HEK293 (cell line): ENCODE measurements at regions not wholly inside any gene's neighbourhood (a gene's known extent, or its start where the extent isn't known, plus 50 kb on each side); places are given as distances from the start of the nearest gene placed in this dataset.

Source experiments
- CTCF ChIA-PET: fragments of 350-600 bp; formaldehyde crosslinking; extraction: SDS; loops from one replicate; lab custom pipeline; 2021; ENCODE audit warnings: antibody characterized with exemption; lab: Yijun Ruan, JAX
- POLR2A ChIA-PET: fragments of 300-600 bp; formaldehyde crosslinking; extraction: SDS; loops from one replicate; lab custom pipeline; 2020; ENCODE audit warnings: antibody characterized with exemption, inconsistent platforms; lab: Yijun Ruan, JAX
- H3K27ac ChIP-seq: fragments of 200-500 bp; sonication (Bioruptor generic); 2 replicates; pipeline ENCODE4 v1.5.1; 2014; ENCODE audit warnings: low read depth, low read length, control low read depth, inconsistent platforms; ENCODE audit errors: extremely low read depth
- H3K36me3 ChIP-seq, 2 experiments: fragments of 200-500 bp in 1 of 2; sonication (Bioruptor generic) in 1 of 2; 1 replicate in 1 of 2; 2 replicates in 1 of 2; pipeline ENCODE4 v1.5.1; 2014 to 2017; ENCODE audit warnings: inconsistent platforms in 2 of 2, low read length in 2 of 2; ENCODE audit not compliant: control insufficient read depth in 2 of 2, insufficient read depth in 1 of 2
- H3K4me1 ChIP-seq: fragments of 200-500 bp; sonication (Bioruptor generic); 2 replicates; pipeline ENCODE4 v1.5.1; 2014; ENCODE audit warnings: mild to moderate bottlenecking, low read length, inconsistent platforms; ENCODE audit not compliant: control insufficient read depth, insufficient read depth
- H3K4me3 ChIP-seq: 2 replicates; pipeline ENCODE4 v1.5.1; 2011; ENCODE audit warnings: low read depth, mild to moderate bottlenecking, control low read depth, low read length, moderate library complexity
- H3K9me3 ChIP-seq: fragments of 200-500 bp; sonication (Bioruptor generic); 2 replicates; pipeline ENCODE4 v1.5.1; 2014; ENCODE audit warnings: low read depth, low read length, inconsistent platforms; ENCODE audit not compliant: control insufficient read depth, insufficient read depth
- GLIS1 ChIP-seq: fragments of 450-650 bp; formaldehyde crosslinking; IDR thresholded peaks from 2 replicates; pipeline ENCODE4 v1.5.1; 2016; ENCODE audit warnings: missing biosample characterization, missing genetic modification characterization
- HIC1 ChIP-seq: fragments of 450-650 bp; formaldehyde crosslinking; IDR thresholded peaks from 2 replicates; pipeline ENCODE4 v1.5.1; 2016; ENCODE audit warnings: missing biosample characterization, missing genetic modification characterization
- OVOL3 ChIP-seq: fragments of 450-650 bp; formaldehyde crosslinking; IDR thresholded peaks from 2 replicates; pipeline ENCODE4 v1.5.1; 2016; ENCODE audit warnings: missing biosample characterization, missing genetic modification characterization
- SP7 ChIP-seq: fragments of 450-650 bp; formaldehyde crosslinking; IDR thresholded peaks from 2 replicates; pipeline ENCODE4 v1.5.1; 2016; ENCODE audit warnings: missing biosample characterization, missing genetic modification characterization
- TRIM28 ChIP-seq: IDR thresholded peaks from 2 replicates; pipeline ENCODE4 v1.6.1; 2011; ENCODE audit warnings: low read length, control low read depth, borderline replicate concordance
- ZBTB26 ChIP-seq: fragments of 450-650 bp; formaldehyde crosslinking; optimal IDR thresholded peaks from 2 replicates; pipeline ENCODE3; 2016; ENCODE audit warnings: missing biosample characterization, mild to moderate bottlenecking, missing genetic modification characterization
- ZNF10 ChIP-seq: fragments of 450-650 bp; formaldehyde crosslinking; IDR thresholded peaks from 2 replicates; pipeline ENCODE4 v1.5.1; 2017; ENCODE audit warnings: missing biosample characterization, missing genetic modification characterization
- ZNF157 ChIP-seq: fragments of 450-650 bp; formaldehyde crosslinking; IDR thresholded peaks from 2 replicates; pipeline ENCODE4 v1.5.1; 2016; ENCODE audit warnings: missing biosample characterization, missing genetic modification characterization
- ZNF202 ChIP-seq: fragments of 450-650 bp; formaldehyde crosslinking; IDR thresholded peaks from 2 replicates; pipeline ENCODE4 v1.5.1; 2016; ENCODE audit warnings: missing biosample characterization, missing genetic modification characterization, borderline replicate concordance
- ZNF274 ChIP-seq, 2 experiments: fragments of 200-500 bp in 1 of 2; fragments of 450-650 bp in 1 of 2; sonication (Bioruptor generic) in 1 of 2; formaldehyde crosslinking in 1 of 2; IDR thresholded peaks; 2 replicates each; pipeline versions ENCODE4 v1.5.1 to v1.6.1; 2014 to 2016; ENCODE audit warnings: borderline replicate concordance in 1 of 2, inconsistent platforms in 1 of 2, low read length in 1 of 2, missing biosample characterization in 1 of 2, missing genetic modification characterization in 1 of 2
- ZNF423 ChIP-seq: fragments of 450-650 bp; formaldehyde crosslinking; IDR thresholded peaks from 2 replicates; pipeline ENCODE4 v1.5.1; 2016; ENCODE audit warnings: missing biosample characterization, missing genetic modification characterization
- ZNF530 ChIP-seq: fragments of 450-650 bp; formaldehyde crosslinking; IDR thresholded peaks from 2 replicates; pipeline ENCODE4 v1.5.1; 2016; ENCODE audit warnings: low read depth, missing biosample characterization, missing genetic modification characterization
- ZNF560 ChIP-seq: fragments of 450-650 bp; formaldehyde crosslinking; IDR thresholded peaks from 2 replicates; pipeline ENCODE4 v1.5.1; 2017; ENCODE audit warnings: missing biosample characterization, missing genetic modification characterization, borderline replicate concordance
- ZNF623 ChIP-seq: fragments of 450-650 bp; formaldehyde crosslinking; IDR thresholded peaks from 2 replicates; pipeline ENCODE4 v1.5.1; 2016; ENCODE audit warnings: missing biosample characterization, missing genetic modification characterization
- ZNF654 ChIP-seq: fragments of 450-650 bp; formaldehyde crosslinking; IDR thresholded peaks from 2 replicates; pipeline ENCODE4 v1.5.1; 2016; ENCODE audit warnings: low read depth, missing biosample characterization, missing genetic modification characterization
- ZNF660 ChIP-seq: fragments of 450-650 bp; IDR thresholded peaks from 2 replicates; pipeline ENCODE4 v1.5.1; 2018; ENCODE audit warnings: missing biosample characterization, mild to moderate bottlenecking, missing genetic modification characterization
- ZNF837 ChIP-seq: fragments of 450-650 bp; formaldehyde crosslinking; IDR thresholded peaks from 2 replicates; pipeline ENCODE4 v1.5.1; 2016; ENCODE audit warnings: missing biosample characterization, missing genetic modification characterization
- ZXDB ChIP-seq: fragments of 450-650 bp; formaldehyde crosslinking; IDR thresholded peaks from 2 replicates; pipeline ENCODE4 v1.5.1; 2016; ENCODE audit warnings: missing biosample characterization, missing genetic modification characterization
- TF ChIP-seq, protein P1 (sequence below): fragments of 450-650 bp; formaldehyde crosslinking; IDR thresholded peaks from 2 replicates; pipeline ENCODE4 v1.5.1; 2016; ENCODE audit warnings: missing biosample characterization, missing genetic modification characterization
- TF ChIP-seq, protein P2 (sequence below): fragments of 450-650 bp; IDR thresholded peaks from 2 replicates; pipeline ENCODE4 v1.5.1; 2018; ENCODE audit warnings: missing biosample characterization, missing genetic modification characterization

DNA sequence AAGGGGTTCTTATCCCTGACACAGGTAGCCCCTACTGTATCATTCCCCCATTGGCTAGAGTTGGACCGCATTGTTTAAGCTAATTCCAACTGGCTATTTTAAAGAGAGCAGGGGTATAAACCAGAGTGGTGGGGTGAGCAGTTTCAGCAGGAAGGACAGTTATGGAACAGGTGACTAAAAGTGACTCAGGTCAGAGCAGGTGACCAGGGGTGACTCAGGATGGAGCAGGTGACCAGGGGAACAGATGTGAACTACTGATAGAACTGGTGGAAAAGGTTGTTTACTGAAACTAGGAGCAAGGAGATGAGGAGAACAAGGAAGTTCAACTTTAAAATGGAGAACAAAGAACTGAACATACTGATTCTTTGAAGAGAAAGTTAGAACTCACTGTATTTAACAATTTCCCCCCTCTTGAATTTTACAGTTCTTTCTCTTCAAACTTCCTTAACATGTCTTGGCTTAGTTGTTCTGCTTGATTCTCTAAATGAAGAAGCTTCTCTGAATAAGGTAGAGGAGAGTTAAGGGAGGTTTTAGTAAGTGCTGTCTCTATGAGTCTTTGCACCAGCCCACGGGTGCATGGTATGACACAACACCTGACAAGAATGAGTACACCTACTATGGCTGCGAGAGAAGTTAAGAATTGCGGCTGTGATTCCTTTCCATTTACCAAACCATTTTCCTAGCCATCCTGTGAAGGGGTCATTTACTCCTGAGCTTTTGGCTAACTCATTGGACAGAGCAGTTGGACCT is 83.4 kb upstream of the WNT7A start:
- Histone ChIP-seq H3K36me3 (no peaks in the 10 kb centered on the region), H3K9me3 (no peaks in the 10 kb centered on the region), H3K27ac (no peak overlapping the region), H3K4me3 (no peak overlapping the region), H3K4me1 (no peaks in the 10 kb centered on the region)
- TF ChIP-seq HIC1 (tag by site-specific recombination) (no peak), ZXDB (no peak), ZBTB26 (tag by site-specific recombination) (no peak), ZNF623 (tag by site-specific recombination) (no peak), OVOL3 (tag by site-specific recombination) (no peak), SP7 (no peak), ZNF274 (IDR thresholded peaks at IDR 0.05; ENCODE audit: low read length) (no peak), ZNF274 (tag by site-specific recombination; IDR thresholded peaks at IDR 0.05; ENCODE audit: borderline replicate concordance) (no peak), ZNF660 (no peak)
- ChIA-PET POLR2A (no interaction called here), CTCF (no interaction called here)

DNA sequence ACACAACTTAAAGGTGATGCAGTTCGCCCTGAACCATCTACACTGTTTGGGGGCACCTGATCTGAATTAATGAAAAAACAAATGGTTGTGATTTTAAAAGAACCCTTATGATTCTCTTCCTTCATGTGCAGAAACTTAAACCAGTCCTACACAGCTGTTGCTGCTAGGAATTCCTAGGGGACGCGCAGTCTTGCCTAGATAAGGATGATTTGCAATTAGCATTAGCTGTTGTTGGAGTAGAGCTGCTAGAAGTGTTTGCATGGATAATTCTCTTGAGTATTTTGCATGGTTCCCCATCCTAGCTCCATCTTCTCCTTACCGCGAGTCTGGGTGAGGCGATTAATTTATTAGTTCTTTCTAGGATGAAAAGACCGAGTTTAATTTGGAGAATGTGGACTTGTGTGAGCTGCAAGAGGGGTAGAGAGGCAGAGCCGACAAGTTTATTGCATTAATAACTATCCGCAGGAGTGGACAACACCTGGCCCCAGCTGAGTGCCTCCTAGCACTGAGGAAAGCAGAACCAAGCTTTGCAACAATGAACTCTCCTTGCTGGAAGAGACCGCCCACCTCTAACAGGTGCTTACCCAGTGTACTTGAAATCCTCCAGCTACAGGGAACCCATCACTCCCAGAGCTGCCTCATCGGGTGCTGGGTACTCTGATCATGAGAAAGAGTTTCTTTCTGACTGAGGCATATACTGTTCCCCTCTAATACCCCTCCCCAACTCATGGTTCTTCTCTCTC is 75.0 kb upstream of the WNT7A start:
- Histone ChIP-seq H3K4me1 (no peaks in the 10 kb centered on the region), H3K36me3 (no peaks in the 10 kb centered on the region), H3K4me3 (no peak overlapping the region), H3K9me3 (no peaks in the 10 kb centered on the region), H3K27ac (no peak overlapping the region)
- CTCF ChIA-PET, result no interaction called here
- POLR2A ChIA-PET, result no interaction called here
- TF ChIP-seq GLIS1 (tag by site-specific recombination) (no peak), ZNF10 (tag by site-specific recombination) (no peak), ZNF530 (no peak), ZNF623 (tag by site-specific recombination) (no peak), ZNF202 (tag by site-specific recombination) (no peak), ZNF423 (tag by site-specific recombination) (no peak), TRIM28 (no peak), ZNF654 (tag by site-specific recombination) (no peak), ZNF837 (tag by site-specific recombination) (no peak), ZNF560 (tag by site-specific recombination) (no peak), ZNF157 (tag by site-specific recombination) (no peak)
- TF ChIP-seq, protein P1, sequence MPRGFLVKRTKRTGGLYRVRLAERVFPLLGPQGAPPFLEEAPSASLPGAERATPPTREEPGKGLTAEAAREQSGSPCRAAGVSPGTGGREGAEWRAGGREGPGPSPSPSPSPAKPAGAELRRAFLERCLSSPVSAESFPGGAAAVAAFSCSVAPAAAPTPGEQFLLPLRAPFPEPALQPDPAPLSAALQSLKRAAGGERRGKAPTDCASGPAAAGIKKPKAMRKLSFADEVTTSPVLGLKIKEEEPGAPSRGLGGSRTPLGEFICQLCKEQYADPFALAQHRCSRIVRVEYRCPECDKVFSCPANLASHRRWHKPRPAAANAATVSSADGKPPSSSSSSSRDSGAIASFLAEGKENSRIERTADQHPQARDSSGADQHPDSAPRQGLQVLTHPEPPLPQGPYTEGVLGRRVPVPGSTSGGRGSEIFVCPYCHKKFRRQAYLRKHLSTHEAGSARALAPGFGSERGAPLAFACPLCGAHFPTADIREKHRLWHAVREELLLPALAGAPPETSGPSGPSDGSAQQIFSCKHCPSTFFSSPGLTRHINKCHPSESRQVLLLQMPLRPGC (tag by site-specific recombination), result no peak
- TF ChIP-seq, protein P2, sequence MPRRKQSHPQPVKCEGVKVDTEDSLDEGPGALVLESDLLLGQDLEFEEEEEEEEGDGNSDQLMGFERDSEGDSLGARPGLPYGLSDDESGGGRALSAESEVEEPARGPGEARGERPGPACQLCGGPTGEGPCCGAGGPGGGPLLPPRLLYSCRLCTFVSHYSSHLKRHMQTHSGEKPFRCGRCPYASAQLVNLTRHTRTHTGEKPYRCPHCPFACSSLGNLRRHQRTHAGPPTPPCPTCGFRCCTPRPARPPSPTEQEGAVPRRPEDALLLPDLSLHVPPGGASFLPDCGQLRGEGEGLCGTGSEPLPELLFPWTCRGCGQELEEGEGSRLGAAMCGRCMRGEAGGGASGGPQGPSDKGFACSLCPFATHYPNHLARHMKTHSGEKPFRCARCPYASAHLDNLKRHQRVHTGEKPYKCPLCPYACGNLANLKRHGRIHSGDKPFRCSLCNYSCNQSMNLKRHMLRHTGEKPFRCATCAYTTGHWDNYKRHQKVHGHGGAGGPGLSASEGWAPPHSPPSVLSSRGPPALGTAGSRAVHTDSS (tag by site-specific recombination), result no peak
